Upper lobe of left lung (tissue), 4 donors: ENCODE measurements at regions not wholly inside any gene's neighbourhood (a gene's known extent, or its start where the extent isn't known, plus 50 kb on each side); places are given as distances from the start of the nearest gene placed in this dataset.

Source experiments
- CTCF ChIP-seq, 6 experiments: fragments of 450-650 bp in 4 of 6; fragments of 200-600 bp in 2 of 6; sonication (generic) in 2 of 6; IDR thresholded peaks; one replicate each; pipeline ENCODE4 v1.5.1; 2016 to 2019; ENCODE audit warnings: antibody characterized with exemption in 6 of 6
- EP300 ChIP-seq, 4 donors: sonication (generic); formaldehyde crosslinking; IDR thresholded peaks; one replicate each; pipeline ENCODE4 v1.5.1; 2017; ENCODE audit warnings: antibody characterized with exemption in 4 of 4, control low read depth in 2 of 4
- POLR2A ChIP-seq, 4 donors: fragments of 450-650 bp; IDR thresholded peaks; one replicate each; pipeline ENCODE4 v1.5.1; 2016 to 2017; ENCODE audit warnings: antibody characterized with exemption in 4 of 4, mild to moderate bottlenecking in 2 of 4
- POLR2AphosphoS5 ChIP-seq, 2 donors: sonication (generic); formaldehyde crosslinking; IDR thresholded peaks; one replicate each; pipeline ENCODE4 v1.5.1; 2017; ENCODE audit warnings: antibody characterized with exemption in 2 of 2

DNA sequence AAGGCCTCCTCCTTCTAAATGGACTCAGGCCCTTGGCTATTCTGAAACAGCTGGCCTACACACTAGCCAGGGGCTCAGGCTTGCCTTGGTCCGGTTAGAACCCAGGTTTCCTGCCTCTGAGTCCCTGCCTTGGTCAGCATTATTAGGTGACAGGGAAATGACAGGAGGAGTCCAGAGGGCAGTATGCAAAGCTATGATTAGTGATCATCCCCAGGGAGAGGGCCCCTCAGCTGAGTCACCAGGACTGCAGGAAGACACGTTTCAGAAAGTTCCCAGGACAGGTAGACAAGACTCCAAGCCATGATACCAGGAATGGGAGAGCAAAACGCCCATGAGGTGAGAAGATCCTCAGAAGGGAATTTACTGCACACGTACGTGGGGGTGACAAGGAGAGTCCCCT is 301.1 kb upstream of the COBL start:
- TF ChIP-seq POLR2A (IDR thresholded peaks at IDR 0.05) (no peak), CTCF (IDR thresholded peaks at IDR 0.05) (no peak), EP300 (IDR thresholded peaks at IDR 0.05) (no peak), POLR2AphosphoS5 (IDR thresholded peaks at IDR 0.05) (no peak)
